ENCODE measurements at regions not wholly inside any gene's neighbourhood (a gene's known extent, or its start where the extent isn't known, plus 50 kb on each side); places are given as distances from the start of the nearest gene placed in this dataset.

- no peaks in the 10 kb centered on the region for H3K9me3 ChIP-seq (ENCODE audit: control insufficient read depth in 4 of 4, low read length in 3 of 4)
- 94% methylated on average over 7 of the region's 7 CpGs for WGBS
- H3K27ac ChIP-seq (ENCODE audit: low read depth in 1 of 2, low read length in 2 of 2), result no peak overlapping the region
- no peaks in the 10 kb centered on the region for H3K36me3 ChIP-seq (ENCODE audit: control insufficient read depth in 4 of 4, insufficient read depth in 3 of 4, low read depth in 1 of 4, low read length in 3 of 4)
- no peaks in the 10 kb centered on the region for H3K4me1 ChIP-seq (ENCODE audit: control insufficient read depth in 4 of 4, insufficient read depth in 4 of 4, low read length in 3 of 4)
- TF ChIP-seq FOXA1 (IDR thresholded peaks at IDR 0.05) (no peak), ATF3 (IDR thresholded peaks at IDR 0.05) (no peak), HNF4G (IDR thresholded peaks at IDR 0.05) (no peak), RXRA (IDR thresholded peaks at IDR 0.05) (no peak), NR2F2 (IDR thresholded peaks at IDR 0.05) (no peak), MAX (IDR thresholded peaks at IDR 0.05) (no peak), FOXA2 (IDR thresholded peaks at IDR 0.05) (no peak), TAF1 (conservative IDR thresholded peaks at IDR 0.05) (no peak), EGR1 (IDR thresholded peaks at IDR 0.05; ENCODE audit: low read depth in 2 of 2) (no peak), REST (IDR thresholded peaks at IDR 0.05) (no peak), RAD21 (IDR thresholded peaks at IDR 0.05) (no peak), JUND (IDR thresholded peaks at IDR 0.05) (no peak), GABPA (IDR thresholded peaks at IDR 0.05 in 1 of 2, conservative IDR thresholded peaks at IDR 0.05 in 1 of 2) (no peak), CTCF (IDR thresholded peaks at IDR 0.05; ENCODE audit: low read depth, low read length, missing input control) (no peak)
- H3K27me3 ChIP-seq (ENCODE audit: control insufficient read depth in 4 of 4, insufficient read depth in 4 of 4, low read length in 3 of 4), result peaks cover 0 to 4% (median 0%) of the 10 kb centered on the region in 4 donors
- no peak for DNase-seq (ENCODE audit: low spot score)
- no peak overlapping the region for H3K9ac ChIP-seq (ENCODE audit: low read depth in 1 of 2, low read length in 2 of 2)
- no peak overlapping the region for H3K4me3 ChIP-seq (ENCODE audit: low read depth in 1 of 3, low read length in 3 of 3)
Observed at GRCh38 chr20:24241466-24241865, 228.0 kb upstream of the SYNDIG1 start.

- H3K9ac ChIP-seq (ENCODE audit: low read depth in 1 of 2, low read length in 2 of 2), result no peak overlapping the region
- WGBS, result 73% methylated on average over 3 of the region's 3 CpGs
- TF ChIP-seq JUND (IDR thresholded peaks at IDR 0.05) (no peak), ZBTB33 (IDR thresholded peaks at IDR 0.05) (no peak), SP1 (IDR thresholded peaks at IDR 0.05) (no peak), YY1 (IDR thresholded peaks at IDR 0.05) (no peak), HNF4A (conservative IDR thresholded peaks at IDR 0.05) (no peak), CTCF (IDR thresholded peaks at IDR 0.05; ENCODE audit: low read depth, low read length, missing input control) (no peak), FOXA2 (IDR thresholded peaks at IDR 0.05) (no peak), RXRA (IDR thresholded peaks at IDR 0.05) (no peak), ATF3 (IDR thresholded peaks at IDR 0.05) (no peak), FOXA1 (IDR thresholded peaks at IDR 0.05) (no peak), GABPA (IDR thresholded peaks at IDR 0.05 in 1 of 2, conservative IDR thresholded peaks at IDR 0.05 in 1 of 2) (no peak), HNF4G (IDR thresholded peaks at IDR 0.05) (no peak), REST (IDR thresholded peaks at IDR 0.05) (no peak)
Observed at GRCh38 chr20:24236963-24237362, 232.5 kb upstream of the SYNDIG1 start.

More at GRCh38 chr20:24236963-24237362, 232.5 kb upstream of the SYNDIG1 start:
- no peak overlapping the region for H3K4me3 ChIP-seq (ENCODE audit: low read depth in 1 of 3, low read length in 3 of 3)
- H3K27ac ChIP-seq (ENCODE audit: low read depth in 1 of 2, low read length in 2 of 2), result no peak overlapping the region
- H3K27me3 ChIP-seq (ENCODE audit: control insufficient read depth in 4 of 4, insufficient read depth in 4 of 4, low read length in 3 of 4), result no peaks in the 10 kb centered on the region
- H3K36me3 ChIP-seq (ENCODE audit: control insufficient read depth in 4 of 4, insufficient read depth in 3 of 4, low read depth in 1 of 4, low read length in 3 of 4), result no peaks in the 10 kb centered on the region
- H3K4me1 ChIP-seq (ENCODE audit: control insufficient read depth in 4 of 4, insufficient read depth in 4 of 4, low read length in 3 of 4), result peaks cover 0 to 3% (median 0%) of the 10 kb centered on the region in 4 donors
- no peak for DNase-seq (ENCODE audit: low spot score)
- no peaks in the 10 kb centered on the region for H3K9me3 ChIP-seq (ENCODE audit: control insufficient read depth in 4 of 4, low read length in 3 of 4)
